Activated effector memory CD4-positive, alpha-beta T cell treated with Interleukin-2 at 50 U/mL for 16 hours (primary cell): ENCODE measurements at regions not wholly inside any gene's neighbourhood (a gene's known extent, or its start where the extent isn't known, plus 50 kb on each side); places are given as distances from the start of the nearest gene placed in this dataset.

Experiments used
- DNase-seq: peaks from one replicate; pipeline ENCODE4 v3.0.0-alpha.2; 2020

DNA sequence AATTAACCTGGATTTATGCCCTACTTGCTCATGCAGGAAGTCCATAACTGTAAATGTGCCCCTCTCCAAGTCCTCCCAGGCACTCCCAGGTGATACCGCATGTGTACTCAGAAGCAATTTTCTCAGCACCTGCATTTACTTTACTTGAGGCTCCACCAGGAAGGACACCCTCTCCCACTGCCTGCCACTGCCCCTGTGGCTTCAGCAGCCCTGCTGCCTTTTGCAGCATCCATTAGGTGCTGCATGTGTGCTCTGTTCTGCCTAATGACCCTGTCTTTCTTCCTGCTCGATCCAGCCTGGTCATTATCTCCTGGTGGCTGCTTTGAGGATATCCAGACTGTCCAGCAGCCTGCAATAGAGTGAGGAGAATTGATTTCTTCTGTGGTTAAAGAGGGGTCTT lies 107.6 kb upstream of the SEMA6D start:
- DNase-seq, result no peak

DNA sequence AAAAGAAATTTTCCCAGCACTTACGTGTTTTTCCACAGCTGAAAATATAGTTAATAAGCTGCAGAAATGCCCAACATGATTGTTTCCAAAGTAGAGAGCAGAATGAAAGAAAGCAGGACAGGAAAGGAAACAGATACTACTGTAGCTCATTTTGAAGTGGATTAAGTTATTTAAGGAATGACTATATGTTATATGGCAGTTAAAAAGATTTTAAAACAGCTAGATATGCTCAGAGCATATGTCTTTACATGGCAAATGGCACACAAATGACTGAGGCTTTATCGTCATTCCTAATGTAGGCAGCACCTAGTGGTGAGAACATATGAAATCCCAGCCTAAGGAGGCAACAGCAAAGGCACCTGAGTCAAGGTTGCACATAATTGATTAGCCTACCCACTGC lies 106.6 kb upstream of the SEMA6D start:
- no peak for DNase-seq

DNA sequence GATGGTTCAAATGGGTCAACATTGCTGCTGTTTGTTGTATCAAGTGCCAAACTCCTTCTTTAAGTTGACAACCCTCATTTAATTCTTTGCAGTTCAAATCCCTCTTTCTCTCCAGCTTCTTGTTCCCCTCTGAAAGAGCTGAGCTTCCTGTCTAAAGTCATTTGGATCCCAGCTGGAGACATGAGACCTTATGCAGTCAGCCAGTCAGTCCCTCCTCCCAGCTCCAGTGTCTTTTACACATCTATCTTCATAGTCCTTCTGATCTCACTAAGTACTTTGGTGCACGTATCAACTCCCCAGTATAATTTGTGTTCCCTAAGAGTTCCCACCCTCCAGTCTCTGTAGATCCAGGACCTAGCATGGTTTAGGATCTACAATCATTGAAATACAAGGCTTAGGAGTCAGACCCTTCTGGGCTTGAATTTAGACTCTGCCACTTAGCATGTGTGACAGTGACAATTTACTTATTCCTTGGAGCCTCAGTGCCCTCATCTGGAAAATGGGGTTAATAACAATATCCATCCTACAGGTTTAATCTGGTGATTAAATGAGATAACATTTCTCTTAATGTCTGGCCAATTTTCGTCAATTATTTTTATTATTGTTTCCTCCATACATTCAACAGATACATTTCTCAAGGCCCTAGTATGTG lies 102.8 kb upstream of the SEMA6D start:
- DNase-seq, result no peak

DNA sequence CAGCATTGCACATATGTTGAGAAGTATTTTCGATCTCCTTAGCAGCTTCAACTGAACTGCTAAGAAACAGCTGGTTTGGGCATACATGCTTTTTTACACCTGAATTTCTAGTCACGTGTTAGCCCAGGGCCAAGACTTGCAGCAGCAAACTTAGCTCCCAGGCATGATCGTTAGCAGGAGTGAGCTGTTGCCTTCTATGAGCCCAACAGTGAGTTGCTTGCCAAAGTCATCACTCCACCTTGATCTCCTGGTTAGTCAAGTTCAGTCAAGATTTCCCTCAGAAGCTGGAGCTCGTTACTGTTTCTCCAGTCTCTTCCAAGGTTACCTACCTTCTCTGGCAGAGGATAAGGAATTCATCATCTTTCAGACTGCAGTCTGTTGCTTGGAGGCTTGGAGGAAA lies 100.4 kb upstream of the SEMA6D start:
- DNase-seq, result no peak

DNA sequence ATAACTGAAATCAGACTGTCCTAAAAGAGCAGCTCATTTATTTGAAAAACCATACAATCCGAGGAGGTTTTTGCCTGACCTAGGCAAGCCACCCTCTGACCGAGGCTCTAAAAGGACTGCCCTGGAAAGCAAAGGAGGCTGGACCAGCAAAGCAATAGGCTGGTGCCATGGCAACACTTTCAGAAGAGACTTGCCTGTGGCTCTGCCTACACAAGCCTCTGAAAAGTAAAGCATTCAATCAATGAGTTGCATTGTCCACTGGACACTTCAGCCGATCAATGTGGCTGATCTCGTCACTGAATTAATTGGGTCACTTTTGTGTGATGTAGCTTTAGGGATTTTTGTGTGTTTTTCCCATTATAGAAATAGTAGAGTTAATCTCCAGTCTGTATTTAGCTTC lies 99.1 kb upstream of the SEMA6D start:
- no peak for DNase-seq

DNA sequence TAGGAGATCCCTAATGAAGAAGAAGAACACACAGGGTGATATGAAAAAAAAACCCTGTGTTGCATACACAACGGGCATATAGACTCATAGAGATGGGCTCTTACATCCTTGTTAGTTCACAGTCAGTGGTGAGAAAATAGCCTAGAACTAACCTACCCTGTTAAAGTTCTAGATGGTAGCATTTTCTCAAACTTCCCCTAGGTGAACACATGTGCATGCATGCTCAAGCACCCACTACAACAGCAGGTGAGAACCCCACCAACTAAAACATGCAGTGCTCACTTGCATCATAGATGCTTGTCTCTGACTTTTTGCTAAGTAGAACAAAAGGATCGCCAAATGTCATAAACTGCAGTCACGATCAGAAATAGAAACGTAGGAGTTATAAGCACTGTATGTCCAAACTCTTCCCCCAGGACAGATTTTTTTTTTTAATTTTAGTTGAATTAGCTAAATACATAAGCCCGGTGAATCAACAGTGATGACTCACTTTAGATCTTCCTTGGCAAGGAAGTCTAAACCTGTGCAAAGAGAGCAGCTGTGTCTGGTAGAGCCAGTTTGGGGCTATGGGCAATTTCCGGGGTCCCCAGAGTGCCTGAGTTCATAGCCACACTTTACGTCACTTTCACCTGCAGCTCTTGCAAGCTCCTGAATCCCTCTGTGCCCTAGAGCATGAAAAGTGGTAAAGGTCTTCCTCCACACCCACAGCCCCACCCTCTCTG lies 96.2 kb upstream of the SEMA6D start:
- no peak for DNase-seq

DNA sequence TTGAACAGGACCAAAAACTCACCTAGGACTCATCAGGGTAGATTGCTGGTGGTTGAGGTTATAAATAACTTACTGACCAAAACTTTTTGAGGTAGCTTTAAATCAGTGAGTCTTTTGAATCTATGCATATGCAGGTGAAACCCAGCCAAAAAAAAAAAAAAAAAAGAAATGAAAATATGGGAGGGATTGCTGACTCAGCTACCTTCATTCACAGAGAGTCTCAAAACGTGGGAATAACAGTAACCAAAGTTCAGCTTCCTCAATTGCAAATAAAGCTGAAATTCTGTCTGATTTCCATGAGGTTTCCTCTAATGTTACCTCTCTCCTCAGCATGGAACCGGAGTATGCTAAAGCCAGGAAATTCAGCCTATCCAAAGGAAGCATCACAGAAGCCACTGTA lies 95.2 kb upstream of the SEMA6D start:
- DNase-seq, result no peak

GRCh38 chr15:47624503-47624902 lies 92.8 kb upstream of the SEMA6D start:
- DNase-seq, result no peak

GRCh38 chr15:47639042-47639441 lies 78.3 kb upstream of the SEMA6D start:
- no peak for DNase-seq

- no peak for DNase-seq
These were observed 77.2 kb upstream of the SEMA6D start for GRCh38 chr15:47640079-47640478.

DNA sequence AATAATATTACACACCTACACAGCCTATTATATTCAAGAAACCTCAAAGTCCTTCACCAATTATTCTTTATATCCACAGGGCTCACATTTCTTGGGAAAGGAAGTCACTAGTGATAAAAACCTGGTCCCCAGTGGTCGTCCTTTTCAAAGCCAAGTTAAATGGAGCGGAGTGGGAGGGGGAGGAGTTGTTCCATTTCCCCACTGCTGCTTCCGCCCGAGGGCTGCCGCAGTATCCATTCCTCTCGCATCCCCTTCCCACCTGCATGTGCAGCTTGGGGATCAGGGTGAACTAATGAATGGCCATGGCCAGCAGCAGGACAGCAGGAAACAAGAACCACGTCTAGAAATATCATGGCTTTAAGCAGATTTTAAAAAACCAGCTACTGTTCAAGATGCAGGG lies 76.4 kb upstream of the SEMA6D start:
- DNase-seq, result no peak

DNA sequence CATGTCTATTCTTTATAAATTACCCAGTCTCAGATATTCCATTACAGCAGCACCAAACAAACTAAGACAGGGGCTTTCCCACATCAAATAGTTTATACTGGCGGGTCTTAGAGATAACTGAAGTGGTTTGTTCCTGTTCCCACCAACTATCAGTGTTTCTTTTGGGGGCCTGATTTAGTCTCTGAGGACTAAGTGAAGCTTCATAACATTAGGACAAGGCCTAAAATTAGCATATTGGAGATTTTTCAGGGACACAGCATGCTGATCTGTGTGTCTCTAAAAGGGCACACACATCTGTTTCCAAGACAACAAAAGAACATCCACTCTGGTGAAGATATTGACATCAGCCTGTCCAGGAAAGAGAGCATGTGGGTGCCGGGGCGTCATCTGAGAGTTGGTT lies 72.6 kb upstream of the SEMA6D start:
- no peak for DNase-seq

DNA sequence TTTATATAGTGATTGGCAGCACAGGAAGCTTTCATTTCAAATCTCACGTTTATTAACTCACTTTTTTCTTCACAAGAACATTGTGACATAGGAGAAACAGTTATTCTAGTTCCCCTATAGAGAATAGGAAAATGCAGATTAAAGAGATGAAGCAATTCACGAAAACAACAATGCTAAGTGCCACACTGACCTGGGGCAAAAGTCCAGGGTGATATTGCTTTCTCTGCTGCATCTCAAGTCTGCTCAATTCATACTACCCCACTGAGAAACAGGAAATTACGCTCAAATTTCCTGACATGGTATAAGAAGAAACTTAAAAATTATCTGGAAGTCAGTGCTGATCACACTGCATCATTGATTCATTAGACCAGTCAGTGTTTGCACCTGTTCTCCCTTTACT lies 66.7 kb upstream of the SEMA6D start:
- DNase-seq, result no peak

GRCh38 chr15:47652328-47652727 lies 65.0 kb upstream of the SEMA6D start:
- DNase-seq, result no peak

DNA sequence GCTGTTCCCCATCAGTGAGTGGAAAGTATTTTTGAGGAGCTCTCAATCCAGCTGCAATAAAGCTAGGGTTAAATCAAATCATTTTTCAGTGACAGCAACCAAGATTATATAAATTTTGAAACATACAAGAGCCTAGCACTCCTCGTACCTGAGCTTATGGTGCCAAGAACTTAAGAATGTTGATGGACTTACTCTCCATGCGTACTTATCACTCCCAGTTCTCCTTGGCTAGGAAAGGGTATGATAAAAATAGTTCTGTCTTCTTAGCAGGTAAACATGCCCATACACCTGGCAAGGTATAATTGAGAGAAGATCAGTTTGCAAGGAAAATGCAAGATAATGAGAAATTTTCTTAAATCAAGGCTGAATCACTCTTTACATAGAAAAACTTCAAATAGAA lies 64.5 kb upstream of the SEMA6D start:
- no peak for DNase-seq

GRCh38 chr15:47661661-47662180 lies 55.6 kb upstream of the SEMA6D start:
- DNase-seq, result no peak

GRCh38 chr15:47663101-47663500 lies 54.2 kb upstream of the SEMA6D start:
- DNase-seq, result no peak
